MCF 10A (cell line): ENCODE measurements at regions not wholly inside any gene's neighbourhood (a gene's known extent, or its start where the extent isn't known, plus 50 kb on each side); places are given as distances from the start of the nearest gene placed in this dataset.

Source experiments
- BruUV-seq: library from RNA; stranded (reverse); fragments of 400-500 nt; replicated peaks from 2 replicates; lab custom pipeline; 2021; lab: Mats Ljungman, UMichigan
- CTCF ChIA-PET: fragments of 300-600 bp; sonication (Branson Sonifier 250); formaldehyde crosslinking; extraction: SDS; loops from one replicate; lab custom pipeline; 2021; ENCODE audit warnings: antibody characterized with exemption, inconsistent platforms; lab: Yijun Ruan, JAX
- POLR2A ChIA-PET: fragments of 300-600, 350-650 bp; sonication (Branson Sonifier 250); formaldehyde crosslinking; extraction: SDS; loops from one replicate; lab custom pipeline; 2020; ENCODE audit warnings: antibody characterized with exemption, inconsistent platforms; lab: Yijun Ruan, JAX
- DNase-seq: peaks from one replicate; pipeline ENCODE4 v3.0.0-alpha.2; 2018; ENCODE audit not compliant: unreplicated experiment
- H3K27ac Mint-ChIP-seq: one replicate; pipeline ENCODE4 v1.8.0; 2022; ENCODE audit warnings: mild to moderate bottlenecking, low read depth, mixed read lengths; ENCODE audit not compliant: unreplicated experiment
- H3K27me3 Mint-ChIP-seq: one replicate; pipeline ENCODE4 v1.8.0; 2022; ENCODE audit warnings: mixed read lengths; ENCODE audit not compliant: insufficient read depth, unreplicated experiment
- H3K36me3 Mint-ChIP-seq: one replicate; pipeline ENCODE4 v1.8.0; 2022; ENCODE audit warnings: mild to moderate bottlenecking, moderate library complexity, mixed read lengths; ENCODE audit not compliant: insufficient read depth, unreplicated experiment
- H3K4me1 Mint-ChIP-seq: one replicate; pipeline ENCODE4 v1.8.0; 2022; ENCODE audit warnings: mixed read lengths; ENCODE audit not compliant: insufficient read depth, unreplicated experiment
- H3K4me3 Mint-ChIP-seq: one replicate; pipeline ENCODE4 v1.8.0; 2022; ENCODE audit warnings: mild to moderate bottlenecking, moderate library complexity, mixed read lengths; ENCODE audit not compliant: unreplicated experiment
- H3K9me3 Mint-ChIP-seq: one replicate; pipeline ENCODE4 v1.8.0; 2022; ENCODE audit warnings: mixed read lengths; ENCODE audit not compliant: unreplicated experiment
- CTCF ChIP-seq: fragments of 200-600 bp; IDR thresholded peaks from one replicate; pipeline ENCODE4 v1.8.0; 2022; ENCODE audit warnings: antibody characterized with exemption, mild to moderate bottlenecking; ENCODE audit not compliant: unreplicated experiment
- intact Hi-C: fragments of 100-400 bp; cut with micrococcal nuclease; formaldehyde crosslinking; loops from 2 replicates; pipeline ENCODE4 v1.14.1; 2022

- TF ChIP-seq CTCF: no peak
- BruUV-seq: no TSS peak
- POLR2A ChIA-PET: interaction anchor here (0.6 to 1.1 kb wide), 3 partner anchors 10 to 147 kb away, joined by 3 to 4 read pairs (median 3); no protein-coding TSS in a partner anchor
- no peaks in the 10 kb centered on the region for H3K36me3 Mint-ChIP-seq
- no peak overlapping the region for H3K4me3 Mint-ChIP-seq
- H3K27me3 Mint-ChIP-seq: no peaks in the 10 kb centered on the region
- H3K4me1 Mint-ChIP-seq: peaks cover 6% of the 10 kb centered on the region
- intact Hi-C loops: no loop called here
- H3K27ac Mint-ChIP-seq: no peak overlapping the region
- no peaks in the 10 kb centered on the region for H3K9me3 Mint-ChIP-seq
- no peak for DNase-seq
- CTCF ChIA-PET: interaction anchor here (0.6 to 0.7 kb wide), 3 partner anchors 384 to 555 kb away, joined by 3 to 4 read pairs (median 3); no protein-coding TSS in a partner anchor
Measured at GRCh38 chr3:191889106-191889505, 428.1 kb downstream of the PYDC2 start.

GRCh38 chr3:191889756-191890155 lies 428.8 kb downstream of the PYDC2 start:
- no peak overlapping the region for H3K27ac Mint-ChIP-seq
- no peak overlapping the region for H3K4me3 Mint-ChIP-seq
- intact Hi-C loops: no loop called here
- H3K27me3 Mint-ChIP-seq: no peaks in the 10 kb centered on the region
- no peak for TF ChIP-seq CTCF
- no peaks in the 10 kb centered on the region for H3K36me3 Mint-ChIP-seq
- peaks cover 6% of the 10 kb centered on the region for H3K4me1 Mint-ChIP-seq
- ChIA-PET POLR2A (no interaction called here), CTCF (interaction anchor here (0.6 to 0.7 kb wide), 3 partner anchors 16 to 399 kb away, joined by 3 read pairs; no protein-coding TSS in a partner anchor)
- no peaks in the 10 kb centered on the region for H3K9me3 Mint-ChIP-seq
- no TSS peak for BruUV-seq
- DNase-seq: no peak

GRCh38 chr3:191894406-191894805 lies 433.4 kb downstream of the PYDC2 start:
- BruUV-seq: no TSS peak
- peaks cover 6% of the 10 kb centered on the region for H3K4me1 Mint-ChIP-seq
- no peak overlapping the region for H3K27ac Mint-ChIP-seq
- H3K27me3 Mint-ChIP-seq: no peaks in the 10 kb centered on the region
- CTCF ChIA-PET: no interaction called here
- POLR2A ChIA-PET: interaction anchor here (0.6 kb wide), 1 partner anchor 186 kb away, joined by 3 read pairs; no protein-coding TSS in a partner anchor
- intact Hi-C loops: no loop called here
- H3K4me3 Mint-ChIP-seq: no peak overlapping the region
- no peaks in the 10 kb centered on the region for H3K36me3 Mint-ChIP-seq
- no peaks in the 10 kb centered on the region for H3K9me3 Mint-ChIP-seq
- TF ChIP-seq CTCF: no peak
- no peak for DNase-seq

- H3K9me3 Mint-ChIP-seq: no peaks in the 10 kb centered on the region
- ChIA-PET CTCF (no interaction called here), POLR2A (no interaction called here)
- no peak overlapping the region for H3K27ac Mint-ChIP-seq
- no peaks in the 10 kb centered on the region for H3K36me3 Mint-ChIP-seq
- no peaks in the 10 kb centered on the region for H3K27me3 Mint-ChIP-seq
- intact Hi-C loops: no loop called here
- H3K4me3 Mint-ChIP-seq: no peak overlapping the region
- TF ChIP-seq CTCF: no peak
- peak; percentile 6 for DNase-seq
- BruUV-seq: no TSS peak
- no peaks in the 10 kb centered on the region for H3K4me1 Mint-ChIP-seq
Measured at GRCh38 chr3:191901741-191902140, 440.8 kb downstream of the PYDC2 start.
